C1 segment of cervical spinal cord (tissue), 14 donors: ENCODE measurements at regions not wholly inside any gene's neighbourhood (a gene's known extent, or its start where the extent isn't known, plus 50 kb on each side); places are given as distances from the start of the nearest gene placed in this dataset.
A peak's percentile ranks its signal among the peaks of the same experiment; 100 is the strongest.
"Not testable (repeated sequence)": the region's sequence is repeated elsewhere in the genome, so short reads cannot be mapped to it uniquely, and the experiment has no call there.

Experiments used
- DNase-seq, 14 donors: peaks; one replicate each; lab custom pipeline; 2025; lab: John Stamatoyannopoulos, UW

GRCh38 chr10:107557916-107558315 lies 393.4 kb upstream of the SORCS1 start:
- DNase-seq = no peak

- DNase-seq = no peak
Observed at GRCh38 chr10:107554333-107554732, 389.8 kb upstream of the SORCS1 start.

- DNase-seq = no peak
Observed at GRCh38 chr10:107553470-107553869, 389.0 kb upstream of the SORCS1 start.

- no peak for DNase-seq
Observed at GRCh38 chr10:107552963-107553362, 388.5 kb upstream of the SORCS1 start.

GRCh38 chr10:107548301-107548700 lies 383.8 kb upstream of the SORCS1 start:
- DNase-seq = no peak

- DNase-seq = no peak
Observed at GRCh38 chr10:107546986-107547385, 382.5 kb upstream of the SORCS1 start.

GRCh38 chr10:107546284-107546683 lies 381.8 kb upstream of the SORCS1 start:
- DNase-seq = no peak

- DNase-seq = no peak
Observed at GRCh38 chr10:107545717-107546116, 381.2 kb upstream of the SORCS1 start.

GRCh38 chr10:107544706-107545520 lies 380.4 kb upstream of the SORCS1 start:
- DNase-seq = no peak

GRCh38 chr10:107542607-107543006 lies 378.1 kb upstream of the SORCS1 start:
- no peak for DNase-seq

GRCh38 chr10:107542016-107542415 lies 377.5 kb upstream of the SORCS1 start:
- DNase-seq = no peak

GRCh38 chr10:107540981-107541380 lies 376.5 kb upstream of the SORCS1 start:
- no peak for DNase-seq

- DNase-seq = no peak
Observed at GRCh38 chr10:107529350-107529749, 364.8 kb upstream of the SORCS1 start.

- DNase-seq = no peak
Observed at GRCh38 chr10:107520348-107520747, 355.8 kb upstream of the SORCS1 start.

GRCh38 chr10:107517811-107518210 lies 353.3 kb upstream of the SORCS1 start:
- no peak for DNase-seq

- no peak for DNase-seq
Observed at GRCh38 chr10:107516349-107516748, 351.8 kb upstream of the SORCS1 start.

GRCh38 chr10:107504011-107504410 lies 339.5 kb upstream of the SORCS1 start:
- not testable (repeated sequence) for DNase-seq

GRCh38 chr10:107502229-107502985 lies 337.9 kb upstream of the SORCS1 start:
- DNase-seq = no peak

GRCh38 chr10:107498983-107499382 lies 334.5 kb upstream of the SORCS1 start:
- DNase-seq = no peak

GRCh38 chr10:107497024-107497423 lies 332.5 kb upstream of the SORCS1 start:
- no peak for DNase-seq

GRCh38 chr10:107496594-107496993 lies 332.1 kb upstream of the SORCS1 start:
- DNase-seq = no peak

GRCh38 chr10:107492389-107492788 lies 327.9 kb upstream of the SORCS1 start:
- no peak for DNase-seq

GRCh38 chr10:107490389-107490788 lies 325.9 kb upstream of the SORCS1 start:
- peak in 1 of 14 donors; percentile 3 for DNase-seq
